Karpas-422 (cell line): ENCODE measurements at regions not wholly inside any gene's neighbourhood (a gene's known extent, or its start where the extent isn't known, plus 50 kb on each side); places are given as distances from the start of the nearest gene placed in this dataset.

Experiments used
- DNase-seq: peaks from one replicate; pipeline ENCODE4 v3.0.0-alpha.2; 2015
- H2AFZ ChIP-seq: fragments of 200-600 bp; sonication (generic); 2 replicates; pipeline ENCODE4 v1.6.1; 2014; ENCODE audit warnings: antibody characterized with exemption, low read length, mixed read lengths
- H3K27ac ChIP-seq: fragments of 200-600 bp; sonication (generic); 2 replicates; pipeline ENCODE4 v1.5.1; 2014; ENCODE audit warnings: mild to moderate bottlenecking, low read length, moderate library complexity
- H3K27me3 ChIP-seq: fragments of 200-600 bp; sonication (generic); 2 replicates; pipeline ENCODE4 v1.6.1; 2014; ENCODE audit warnings: low read length, mixed read lengths
- H3K36me3 ChIP-seq: fragments of 200-600 bp; sonication (generic); 2 replicates; pipeline ENCODE4 v1.6.1; 2014; ENCODE audit warnings: low read length, mixed read lengths; ENCODE audit not compliant: insufficient read depth
- H3K4me1 ChIP-seq: fragments of 200-600 bp; sonication (generic); 2 replicates; pipeline ENCODE4 v1.6.1; 2014; ENCODE audit warnings: mild to moderate bottlenecking, low read length, mixed read lengths
- H3K4me2 ChIP-seq: fragments of 200-600 bp; sonication (generic); 2 replicates; pipeline ENCODE4 v1.6.1; 2014; ENCODE audit warnings: low read length, low read depth, mild to moderate bottlenecking; ENCODE audit not compliant: poor library complexity, severe bottlenecking
- H3K4me3 ChIP-seq: fragments of 200-600 bp; sonication (generic); 2 replicates; pipeline ENCODE4 v1.5.1; 2014; ENCODE audit warnings: mild to moderate bottlenecking, antibody characterized with exemption, low read length, mixed read lengths
- H3K79me2 ChIP-seq: fragments of 200-600 bp; sonication (generic); 2 replicates; pipeline ENCODE4 v1.6.1; 2014; ENCODE audit warnings: mild to moderate bottlenecking, low read length, mixed read lengths
- H3K9ac ChIP-seq: fragments of 200-600 bp; sonication (generic); 2 replicates; pipeline ENCODE4 v1.6.0; 2014; ENCODE audit warnings: low read length
- H3K9me2 ChIP-seq: fragments of 200-600 bp; sonication (generic), shearing (Covaris generic); replicated peaks from 2 replicates; pipeline ENCODE4 v1.6.0; 2014; ENCODE audit warnings: mild to moderate bottlenecking, low read length, moderate library complexity; ENCODE audit not compliant: insufficient read depth
- H3K9me3 ChIP-seq: fragments of 300-700, 200-600 bp; sonication (generic); 2 replicates; pipeline ENCODE4 v1.6.1; 2014; ENCODE audit warnings: low read length, mixed read lengths
- H4K20me1 ChIP-seq: fragments of 200-600 bp; sonication (generic); 2 replicates; pipeline ENCODE4 v1.6.1; 2014; ENCODE audit warnings: mild to moderate bottlenecking, antibody characterized with exemption, low read length, low read depth; ENCODE audit not compliant: insufficient read depth

DNA sequence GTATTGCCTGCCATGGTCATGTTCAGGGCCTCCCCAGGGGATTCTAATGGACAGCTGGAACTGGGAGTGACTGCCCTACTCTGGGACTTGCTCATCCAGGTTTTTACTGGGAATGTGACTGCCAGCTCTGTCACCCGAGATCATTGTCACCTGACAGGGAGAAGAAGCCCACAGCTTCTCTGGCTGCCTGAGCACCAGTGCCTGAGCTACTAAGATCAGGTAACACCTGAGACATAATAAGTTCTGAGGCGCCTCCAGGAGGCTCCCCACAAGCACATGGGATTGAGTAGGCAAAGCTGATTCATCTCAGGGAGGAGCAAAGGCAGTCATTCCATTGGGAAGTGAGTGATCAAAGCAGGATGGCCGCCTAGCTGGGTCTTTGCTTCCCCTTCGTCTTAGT lies 84.2 kb upstream of the GALNT18 start:
- no peak overlapping the region for H3K4me3 ChIP-seq
- H4K20me1 ChIP-seq, result peaks cover 3% of the 10 kb centered on the region; the same call in 1 of the 2 replicates
- H3K9me2 ChIP-seq, result no peaks in the 10 kb centered on the region
- H3K4me2 ChIP-seq, result no peak overlapping the region
- H3K4me1 ChIP-seq, result peaks cover 51% of the 10 kb centered on the region
- H2AFZ ChIP-seq, result no peak overlapping the region
- DNase-seq, result no peak
- no peaks in the 10 kb centered on the region for H3K36me3 ChIP-seq
- H3K9me3 ChIP-seq, result no peaks in the 10 kb centered on the region
- no peak overlapping the region for H3K9ac ChIP-seq
- H3K27ac ChIP-seq, result no peak overlapping the region
- H3K79me2 ChIP-seq, result no peaks in the 10 kb centered on the region
- H3K27me3 ChIP-seq, result no peaks in the 10 kb centered on the region

DNA sequence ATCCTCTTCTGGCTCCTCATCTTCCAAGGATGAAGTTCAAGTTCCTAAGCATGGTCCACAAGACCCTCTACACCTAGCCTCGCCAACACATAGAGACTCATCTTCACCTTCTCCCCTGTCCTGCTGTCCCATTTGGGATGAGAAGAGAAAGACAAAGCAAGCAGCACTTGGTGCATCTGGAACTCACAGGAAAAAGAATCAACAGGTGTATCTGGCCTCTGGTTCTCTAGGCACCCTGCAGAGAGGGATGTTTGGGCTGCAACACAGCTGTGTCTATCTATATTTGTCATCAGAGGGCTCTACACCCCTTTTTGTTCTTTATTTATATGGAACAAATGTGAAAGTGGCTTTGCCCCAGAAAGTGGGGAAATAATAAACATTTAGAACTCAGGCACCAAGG lies 82.1 kb upstream of the GALNT18 start:
- Histone ChIP-seq H3K79me2 (no peaks in the 10 kb centered on the region), H3K9me2 (no peaks in the 10 kb centered on the region), H4K20me1 (peaks cover 3% of the 10 kb centered on the region; the same call in 1 of the 2 replicates), H3K27me3 (no peaks in the 10 kb centered on the region), H3K36me3 (no peaks in the 10 kb centered on the region), H3K4me2 (no peak overlapping the region), H3K4me1 (peaks cover 55% of the 10 kb centered on the region), H3K4me3 (no peak overlapping the region), H2AFZ (no peak overlapping the region), H3K9ac (no peak overlapping the region), H3K9me3 (no peaks in the 10 kb centered on the region), H3K27ac (no peak overlapping the region)
- no peak for DNase-seq

DNA sequence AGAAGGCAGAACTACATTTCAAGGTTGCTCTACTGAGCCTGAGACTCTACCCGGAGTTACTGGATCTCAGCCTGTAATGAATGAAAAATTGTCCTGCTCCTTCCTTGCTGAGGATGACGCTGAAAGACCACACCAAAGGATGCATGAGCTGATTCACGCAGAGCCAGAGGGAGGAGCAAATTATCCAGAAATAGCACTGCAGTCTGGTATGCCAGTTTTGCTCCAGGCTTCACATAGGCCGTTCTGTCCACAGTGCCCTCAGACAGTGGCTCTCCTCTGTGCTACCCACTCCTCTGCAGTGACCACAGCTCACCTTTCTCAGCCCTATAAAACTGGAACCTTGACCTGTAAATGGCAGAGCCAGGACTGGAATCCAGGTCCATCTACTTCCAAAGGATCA lies 79.3 kb upstream of the GALNT18 start:
- H3K36me3 ChIP-seq, result no peaks in the 10 kb centered on the region
- DNase-seq, result no peak
- H2AFZ ChIP-seq, result no peak overlapping the region
- no peak overlapping the region for H3K4me2 ChIP-seq
- H3K9ac ChIP-seq, result no peak overlapping the region
- no peak overlapping the region for H3K27ac ChIP-seq
- H3K9me3 ChIP-seq, result no peaks in the 10 kb centered on the region
- no peaks in the 10 kb centered on the region for H3K79me2 ChIP-seq
- no peaks in the 10 kb centered on the region for H3K9me2 ChIP-seq
- H4K20me1 ChIP-seq, result 0 out of 2 replicates have a peak, but pooled peaks cover 2% of the 10 kb centered on the region
- H3K4me3 ChIP-seq, result no peak overlapping the region
- no peaks in the 10 kb centered on the region for H3K27me3 ChIP-seq
- H3K4me1 ChIP-seq, result peaks cover 37% of the 10 kb centered on the region

DNA sequence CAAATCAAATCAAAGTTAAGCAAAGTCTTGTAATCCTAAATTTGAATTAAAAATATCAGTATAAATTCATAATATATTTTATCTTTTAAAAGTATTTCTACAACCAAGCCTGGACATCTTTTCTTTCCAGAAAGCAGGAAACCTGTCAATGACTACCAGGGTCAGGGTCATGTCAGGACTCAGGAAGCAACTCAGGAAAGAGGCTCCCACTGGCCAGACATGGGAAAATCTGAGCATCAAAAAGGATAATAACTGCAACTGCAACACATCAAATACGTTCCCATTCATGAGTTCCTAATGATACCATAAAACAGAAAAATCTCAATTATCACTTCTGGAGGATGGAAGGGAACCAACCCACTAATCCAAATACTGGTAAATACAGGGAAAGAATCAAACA lies 76.0 kb upstream of the GALNT18 start:
- H3K9ac ChIP-seq, result no peak overlapping the region
- H4K20me1 ChIP-seq, result no peaks in the 10 kb centered on the region
- no peaks in the 10 kb centered on the region for H3K79me2 ChIP-seq
- H3K4me2 ChIP-seq, result no peak overlapping the region
- no peaks in the 10 kb centered on the region for H3K9me3 ChIP-seq
- H3K4me1 ChIP-seq, result peaks cover 28% of the 10 kb centered on the region
- H3K9me2 ChIP-seq, result no peaks in the 10 kb centered on the region
- no peak overlapping the region for H2AFZ ChIP-seq
- no peaks in the 10 kb centered on the region for H3K27me3 ChIP-seq
- H3K27ac ChIP-seq, result no peak overlapping the region
- DNase-seq, result no peak
- no peaks in the 10 kb centered on the region for H3K36me3 ChIP-seq
- H3K4me3 ChIP-seq, result no peak overlapping the region

DNA sequence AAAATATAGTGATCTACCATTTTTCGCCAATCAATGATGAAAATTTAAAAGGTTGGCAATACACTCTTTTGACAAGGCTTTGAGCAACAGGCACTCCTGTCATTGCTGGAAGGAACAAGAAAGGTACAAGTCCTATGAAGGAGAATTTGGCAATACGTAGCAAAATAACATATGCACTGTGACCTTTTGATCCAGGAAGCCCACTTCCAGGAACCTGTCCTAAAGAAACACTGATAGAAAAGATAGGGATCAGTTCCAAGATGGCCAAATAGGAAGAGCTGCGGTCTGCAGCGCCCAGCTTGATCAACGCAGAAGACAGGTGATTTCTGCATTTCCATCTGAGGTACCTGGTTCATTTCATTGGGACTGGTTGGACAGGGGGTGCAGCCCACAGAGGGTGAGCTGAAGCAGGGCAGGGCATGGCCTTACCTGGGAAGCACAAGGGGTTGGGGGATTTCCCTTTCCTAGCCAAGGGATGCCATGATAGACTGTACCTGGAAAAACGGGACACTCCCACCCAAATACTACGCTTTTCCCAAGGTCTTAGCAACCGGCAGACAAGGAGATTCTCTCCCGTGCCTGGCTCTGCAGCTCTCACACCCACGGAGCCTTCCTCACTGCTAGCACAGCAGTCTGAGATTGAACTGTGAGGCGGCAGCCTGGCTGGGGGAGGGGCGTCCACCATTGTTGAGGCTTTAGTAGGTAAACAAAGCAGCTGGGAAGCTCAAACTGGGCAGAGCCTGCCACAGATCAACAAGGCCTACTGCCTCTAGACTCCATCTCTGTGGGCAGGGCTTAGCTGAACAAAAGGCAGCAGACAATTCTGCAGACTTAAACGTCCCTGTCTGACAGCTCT lies 69.7 kb upstream of the GALNT18 start:
- H3K36me3 ChIP-seq, result no peaks in the 10 kb centered on the region
- H3K9me2 ChIP-seq, result no peaks in the 10 kb centered on the region
- H3K4me2 ChIP-seq, result no peak overlapping the region
- H3K4me1 ChIP-seq, result peaks cover 8% of the 10 kb centered on the region; the same call in 1 of the 2 replicates
- no peak overlapping the region for H3K27ac ChIP-seq
- H3K9ac ChIP-seq, result no peak overlapping the region
- no peaks in the 10 kb centered on the region for H3K27me3 ChIP-seq
- no peak for DNase-seq
- no peak overlapping the region for H3K4me3 ChIP-seq
- H2AFZ ChIP-seq, result no peak overlapping the region
- no peaks in the 10 kb centered on the region for H3K9me3 ChIP-seq
- no peaks in the 10 kb centered on the region for H3K79me2 ChIP-seq
- H4K20me1 ChIP-seq, result no peaks in the 10 kb centered on the region

DNA sequence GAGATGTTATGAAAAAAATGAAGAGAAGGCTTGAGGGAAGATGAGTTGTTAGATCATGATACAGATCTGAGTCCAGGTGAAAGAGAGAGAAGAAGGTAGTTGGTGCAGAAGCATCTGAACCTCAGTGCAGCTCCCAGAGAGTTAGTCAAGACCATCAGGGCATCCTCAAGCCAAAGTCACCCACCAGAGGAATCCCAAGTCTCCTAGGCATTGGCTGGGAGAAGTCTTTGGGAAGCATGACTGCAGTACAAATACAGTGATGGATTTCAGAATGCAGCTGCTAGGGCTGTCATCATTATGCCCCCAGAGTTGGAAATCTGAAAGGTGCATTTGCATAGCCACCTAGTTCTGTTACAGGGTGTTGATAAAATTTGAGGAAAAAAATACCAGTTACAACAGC lies 59.7 kb upstream of the GALNT18 start:
- Histone ChIP-seq H3K4me1 (no peaks in the 10 kb centered on the region; the same call in 1 of the 2 replicates), H3K9ac (no peak overlapping the region), H3K4me2 (no peak overlapping the region), H3K9me3 (no peaks in the 10 kb centered on the region), H3K79me2 (no peaks in the 10 kb centered on the region), H4K20me1 (no peaks in the 10 kb centered on the region), H3K9me2 (no peaks in the 10 kb centered on the region), H3K4me3 (no peak overlapping the region), H2AFZ (no peak overlapping the region), H3K36me3 (no peaks in the 10 kb centered on the region), H3K27me3 (no peaks in the 10 kb centered on the region), H3K27ac (no peak overlapping the region)
- no peak for DNase-seq

DNA sequence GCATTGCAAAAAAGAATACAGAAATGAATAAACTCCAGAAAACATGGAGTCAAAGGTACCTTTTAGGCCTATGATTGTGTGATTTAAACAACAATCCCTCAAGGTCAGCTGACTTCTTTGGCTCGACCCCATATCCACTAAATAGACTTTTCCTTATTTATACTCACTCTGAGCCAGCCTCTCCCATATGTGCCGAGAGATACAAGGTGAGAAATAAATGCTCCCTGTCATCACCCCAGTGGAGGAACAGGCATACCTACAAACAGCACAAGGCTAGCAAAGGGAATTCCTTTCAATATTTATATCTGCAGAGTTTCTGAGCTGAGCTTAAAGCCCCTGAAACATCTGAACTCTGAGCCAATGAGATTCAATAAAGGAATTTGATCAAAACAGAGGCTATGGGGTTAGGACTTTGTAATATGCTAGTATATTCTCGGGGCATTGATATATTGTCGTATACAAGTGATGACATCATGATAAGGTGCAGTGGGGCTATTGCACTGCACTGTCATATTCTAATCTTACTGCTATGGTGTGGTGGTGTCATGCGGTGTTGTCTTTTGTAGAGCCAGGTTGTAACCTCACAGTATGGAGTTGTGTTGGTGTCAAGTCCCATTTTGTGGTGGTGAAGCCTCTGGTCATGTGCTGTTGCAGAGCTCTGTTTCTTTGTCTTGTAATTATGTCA lies 56.0 kb upstream of the GALNT18 start:
- H3K79me2 ChIP-seq, result no peaks in the 10 kb centered on the region
- no peak overlapping the region for H3K4me2 ChIP-seq

DNA sequence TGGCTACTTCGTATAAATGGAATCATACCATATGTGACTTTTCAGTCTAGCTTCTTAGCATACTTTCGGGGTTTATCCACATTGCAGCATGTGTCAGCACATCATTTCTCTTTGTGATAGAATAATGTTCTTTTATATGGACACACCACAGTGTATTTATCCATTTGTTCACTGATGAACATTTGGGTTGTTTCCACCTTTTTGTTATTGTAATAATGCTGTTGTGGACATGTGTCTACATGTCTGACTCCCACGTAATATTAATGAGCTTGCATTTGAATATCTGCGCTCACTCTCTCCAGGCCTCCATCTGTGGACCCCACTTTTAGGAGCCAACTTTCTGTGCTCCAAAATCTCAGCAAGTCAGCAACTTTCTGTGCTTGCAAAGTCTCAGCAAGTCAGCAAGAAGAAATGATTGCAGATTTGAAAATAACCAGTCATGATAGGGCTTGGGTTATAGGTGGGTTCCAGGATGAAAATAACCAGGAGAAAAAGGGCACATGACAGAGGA lies 53.9 kb upstream of the GALNT18 start:
- Histone ChIP-seq H3K79me2 (no peaks in the 10 kb centered on the region), H3K4me1 (no peaks in the 10 kb centered on the region)

More for the DNA sequence above, 56.0 kb upstream of the GALNT18 start:
- no peaks in the 10 kb centered on the region for H3K9me2 ChIP-seq
- no peaks in the 10 kb centered on the region for H3K27me3 ChIP-seq
- H4K20me1 ChIP-seq, result peaks cover 3% of the 10 kb centered on the region; the same call in 1 of the 2 replicates
- DNase-seq, result no peak
- H3K4me3 ChIP-seq, result no peak overlapping the region
- H3K9me3 ChIP-seq, result no peaks in the 10 kb centered on the region
- H3K36me3 ChIP-seq, result no peaks in the 10 kb centered on the region
- no peak overlapping the region for H3K9ac ChIP-seq
- H2AFZ ChIP-seq, result no peak overlapping the region
- H3K4me1 ChIP-seq, result no peaks in the 10 kb centered on the region; the same call in 1 of the 2 replicates
- no peak overlapping the region for H3K27ac ChIP-seq

More for the DNA sequence above, 53.9 kb upstream of the GALNT18 start:
- Histone ChIP-seq H3K4me2 (no peak overlapping the region), H2AFZ (no peak overlapping the region), H3K9me2 (no peaks in the 10 kb centered on the region), H3K9me3 (no peaks in the 10 kb centered on the region), H3K36me3 (no peaks in the 10 kb centered on the region), H4K20me1 (peaks cover 6% of the 10 kb centered on the region; the same call in 1 of the 2 replicates), H3K4me3 (no peak overlapping the region), H3K27me3 (no peaks in the 10 kb centered on the region), H3K27ac (no peak overlapping the region), H3K9ac (no peak overlapping the region)
- no peak for DNase-seq
